Endothelial cell (in vitro differentiated cells): ENCODE measurements at regions not wholly inside any gene's neighbourhood (a gene's known extent, or its start where the extent isn't known, plus 50 kb on each side); places are given as distances from the start of the nearest gene placed in this dataset.

ENCODE experiments used
- DNase-seq: peaks from one replicate; pipeline ENCODE4 v3.0.0; 2021; ENCODE audit warnings: low spot score
- H3K27ac Mint-ChIP-seq: one replicate; pipeline ENCODE4 v1.8.0; 2021; ENCODE audit warnings: mixed read lengths, inconsistent platforms; ENCODE audit not compliant: unreplicated experiment
- H3K27me3 Mint-ChIP-seq: one replicate; pipeline ENCODE4 v1.8.0; 2021; ENCODE audit warnings: mild to moderate bottlenecking, moderate library complexity, mixed read lengths, inconsistent platforms; ENCODE audit not compliant: unreplicated experiment
- H3K36me3 Mint-ChIP-seq: one replicate; pipeline ENCODE4 v1.8.0; 2021; ENCODE audit warnings: mild to moderate bottlenecking, low read depth, mixed read lengths, inconsistent platforms; ENCODE audit not compliant: unreplicated experiment
- H3K4me1 Mint-ChIP-seq: one replicate; pipeline ENCODE4 v1.8.0; 2021; ENCODE audit warnings: mild to moderate bottlenecking, mixed read lengths, inconsistent platforms; ENCODE audit not compliant: unreplicated experiment
- H3K4me3 Mint-ChIP-seq: one replicate; pipeline ENCODE4 v1.8.0; 2021; ENCODE audit warnings: mild to moderate bottlenecking, mixed read lengths, inconsistent platforms; ENCODE audit not compliant: unreplicated experiment
- H3K9me3 Mint-ChIP-seq: one replicate; pipeline ENCODE4 v1.8.0; 2021; ENCODE audit warnings: mixed read lengths, inconsistent platforms; ENCODE audit not compliant: unreplicated experiment
- CTCF ChIP-seq: fragments of 200-600 bp; sonication (generic); IDR thresholded peaks from one replicate; pipeline ENCODE4 v1.5.0; 2021; ENCODE audit warnings: antibody characterized with exemption; ENCODE audit not compliant: unreplicated experiment

- peaks cover 32% of the 10 kb centered on the region for H3K4me1 Mint-ChIP-seq
- no peaks in the 10 kb centered on the region for H3K36me3 Mint-ChIP-seq
- no peak overlapping the region for H3K27ac Mint-ChIP-seq
- no peaks in the 10 kb centered on the region for H3K9me3 Mint-ChIP-seq
- H3K27me3 Mint-ChIP-seq: peaks cover 2% of the 10 kb centered on the region
- no peak overlapping the region for H3K4me3 Mint-ChIP-seq
- no peak for TF ChIP-seq CTCF
- no peak for DNase-seq
Observed at GRCh38 chr6:14922706-14923460, 323.0 kb upstream of the JARID2 start.

GRCh38 chr6:14924126-14925024 lies 321.5 kb upstream of the JARID2 start:
- peaks cover 2% of the 10 kb centered on the region for H3K27me3 Mint-ChIP-seq
- TF ChIP-seq CTCF: no peak
- no peak overlapping the region for H3K27ac Mint-ChIP-seq
- DNase-seq: no peak
- H3K36me3 Mint-ChIP-seq: no peaks in the 10 kb centered on the region
- H3K4me3 Mint-ChIP-seq: no peak overlapping the region
- peaks cover 32% of the 10 kb centered on the region for H3K4me1 Mint-ChIP-seq
- no peaks in the 10 kb centered on the region for H3K9me3 Mint-ChIP-seq

GRCh38 chr6:14925025-14925698 lies 320.7 kb upstream of the JARID2 start:
- H3K27me3 Mint-ChIP-seq: peaks cover 2% of the 10 kb centered on the region
- DNase-seq: no peak
- no peaks in the 10 kb centered on the region for H3K9me3 Mint-ChIP-seq
- H3K27ac Mint-ChIP-seq: no peak overlapping the region
- peaks cover 32% of the 10 kb centered on the region for H3K4me1 Mint-ChIP-seq
- no peak overlapping the region for H3K4me3 Mint-ChIP-seq
- TF ChIP-seq CTCF: no peak
- H3K36me3 Mint-ChIP-seq: no peaks in the 10 kb centered on the region

GRCh38 chr6:14925699-14926026 lies 320.2 kb upstream of the JARID2 start:
- no peaks in the 10 kb centered on the region for H3K36me3 Mint-ChIP-seq
- H3K27me3 Mint-ChIP-seq: peaks cover 2% of the 10 kb centered on the region
- H3K4me3 Mint-ChIP-seq: no peak overlapping the region
- H3K27ac Mint-ChIP-seq: no peak overlapping the region
- peaks cover 32% of the 10 kb centered on the region for H3K4me1 Mint-ChIP-seq
- no peaks in the 10 kb centered on the region for H3K9me3 Mint-ChIP-seq
- no peak for DNase-seq
- no peak for TF ChIP-seq CTCF
